Endothelial cell of umbilical vein (primary cell): ENCODE measurements at regions not wholly inside any gene's neighbourhood (a gene's known extent, or its start where the extent isn't known, plus 50 kb on each side); places are given as distances from the start of the nearest gene placed in this dataset.

Experiments used
- BruUV-seq: library from RNA; stranded (reverse); fragments of 400-500 nt; replicated peaks from 2 replicates; lab custom pipeline; 2021; lab: Mats Ljungman, UMichigan
- CTCF ChIA-PET: fragments of 300-600, 350-600 bp; sonication (Branson Sonifier 250); formaldehyde crosslinking; loops from one replicate; lab custom pipeline; 2021; ENCODE audit warnings: antibody characterized with exemption, inconsistent platforms; lab: Charles Lee
- POLR2A ChIA-PET: fragments of 300-600, 350-600 bp; sonication (Branson Sonifier 250); formaldehyde crosslinking; loops from one replicate; lab custom pipeline; 2021; ENCODE audit warnings: antibody characterized with exemption, inconsistent platforms; lab: Charles Lee
- DNase-seq: peaks from one replicate; pipeline ENCODE4 v3.0.0-alpha.2; 2011; ENCODE audit warnings: low read depth, low spot score
- FAIRE-seq: peaks from 2 replicates; lab custom pipeline; 2011; peaks lifted over from hg19 to GRCh38; lab: Jason Lieb, UNC
- H2AFZ ChIP-seq: 2 replicates; pipeline ENCODE4 v1.6.0; 2012; ENCODE audit warnings: low read depth, low read length, control low read depth, inconsistent platforms
- H3K27ac ChIP-seq: 2 replicates; pipeline ENCODE4 v1.5.1; 2011; ENCODE audit warnings: low read depth, mild to moderate bottlenecking, control low read depth, low read length, moderate library complexity; ENCODE audit not compliant: insufficient read depth
- H3K27me3 ChIP-seq, 2 experiments: 2 replicates each; pipeline versions ENCODE4 v1.6.0 to v1.6.1; 2011; ENCODE audit warnings: low read length in 2 of 2, mixed read lengths in 1 of 2; ENCODE audit not compliant: control insufficient read depth in 2 of 2, insufficient read depth in 2 of 2
- H3K36me3 ChIP-seq, 2 experiments: 2 replicates in 1 of 2; 3 replicates in 1 of 2; pipeline ENCODE4 v1.5.1; 2011; ENCODE audit warnings: low read length in 2 of 2, mild to moderate bottlenecking in 1 of 2, moderate library complexity in 1 of 2; ENCODE audit not compliant: control insufficient read depth in 2 of 2, insufficient read depth in 2 of 2; ENCODE audit errors: extremely low read depth in 1 of 2
- H3K4me1 ChIP-seq: 3 replicates; pipeline ENCODE4 v1.5.1; 2011; ENCODE audit warnings: mild to moderate bottlenecking, low read length; ENCODE audit not compliant: control insufficient read depth, insufficient read depth; ENCODE audit errors: extremely low read depth
- H3K4me2 ChIP-seq: 2 replicates; pipeline ENCODE4 v1.6.1; 2011; ENCODE audit warnings: low read length, control low read depth, mixed read lengths; ENCODE audit not compliant: insufficient read depth
- H3K4me3 ChIP-seq, 3 experiments: fragments of 200-600 bp in 1 of 3; sonication (generic), shearing (Covaris generic) in 1 of 3; replicated peaks in 1 of 3; 2 replicates each; pipeline ENCODE4 v1.5.1; 2011 to 2016; ENCODE audit warnings: control low read depth in 3 of 3, low read length in 3 of 3, mild to moderate bottlenecking in 2 of 3, inconsistent platforms in 1 of 3, low read depth in 1 of 3, moderate library complexity in 1 of 3; ENCODE audit not compliant: insufficient read depth in 1 of 3
- H3K79me2 ChIP-seq: 2 replicates; pipeline ENCODE4 v1.6.0; 2012; ENCODE audit warnings: low read length, inconsistent platforms; ENCODE audit not compliant: control insufficient read depth, insufficient read depth
- H3K9ac ChIP-seq: replicated peaks from 2 replicates; pipeline ENCODE3; 2011; ENCODE audit warnings: low read length, control low read depth; ENCODE audit not compliant: insufficient read depth; ENCODE audit errors: extremely low read depth
- H3K9me1 ChIP-seq: replicated peaks from 3 replicates; pipeline ENCODE4 v1.6.0; 2011; ENCODE audit warnings: mild to moderate bottlenecking, low read length; ENCODE audit not compliant: control insufficient read depth, insufficient read depth; ENCODE audit errors: extremely low read depth
- H3K9me3 ChIP-seq: replicated peaks from 2 replicates; pipeline ENCODE4 v1.5.1; 2012; ENCODE audit warnings: low read length, inconsistent platforms; ENCODE audit not compliant: control insufficient read depth, insufficient read depth
- H4K20me1 ChIP-seq: replicated peaks from 2 replicates; pipeline ENCODE3; 2011; ENCODE audit warnings: mild to moderate bottlenecking, low read length; ENCODE audit not compliant: control insufficient read depth, insufficient read depth; ENCODE audit errors: extremely low read depth
- EZH2 ChIP-seq: IDR thresholded peaks from 2 replicates; pipeline ENCODE4 v1.6.1; 2012; ENCODE audit warnings: borderline replicate concordance, low read depth, mild to moderate bottlenecking, moderate library complexity, low read length, inconsistent platforms; ENCODE audit not compliant: severe bottlenecking
- FOS ChIP-seq: IDR thresholded peaks from 2 replicates; pipeline ENCODE4 v1.6.1; 2011; ENCODE audit warnings: mild to moderate bottlenecking, low read length, moderate library complexity, borderline replicate concordance; ENCODE audit not compliant: insufficient read depth
- GATA2 ChIP-seq: IDR thresholded peaks from 2 replicates; pipeline ENCODE4 v1.7.0; 2011; ENCODE audit warnings: low read depth, mild to moderate bottlenecking, moderate library complexity, mixed read lengths, low read length; ENCODE audit not compliant: insufficient read length, insufficient read depth
- JUN ChIP-seq: IDR thresholded peaks from 2 replicates; pipeline ENCODE4 v1.6.1; 2011; ENCODE audit warnings: borderline replicate concordance, low read depth; ENCODE audit not compliant: insufficient read length, insufficient read depth
- MYC ChIP-seq: IDR thresholded peaks from one replicate; pipeline ENCODE4 v1.6.1; 2011; ENCODE audit warnings: mild to moderate bottlenecking, low read depth, low read length
- POLR2A ChIP-seq: IDR thresholded peaks from 2 replicates; pipeline ENCODE4 v1.6.1; 2012; ENCODE audit warnings: low read depth, mild to moderate bottlenecking, control low read depth, low read length
- POLR2AphosphoS5 ChIP-seq: IDR thresholded peaks from 2 replicates; pipeline ENCODE4 v1.6.1; 2012; ENCODE audit warnings: low read depth, mild to moderate bottlenecking, control low read depth, low read length, moderate library complexity; ENCODE audit not compliant: insufficient read depth
- dilution Hi-C: fragments of 300-500 bp; cut with MboI; formaldehyde crosslinking; loops from one replicate; pipeline ENCODE4 v1.15.0; 2019; ENCODE audit warnings: low sequenced_read_pairs; ENCODE audit not compliant: extremely low pct_ligation_motif_present
- intact Hi-C: fragments of 100-400 bp; cut with micrococcal nuclease; formaldehyde crosslinking; loops from one replicate; pipeline ENCODE4 v1.10.0; 2022
- TF ChIP-seq, protein P1 (sequence below): IDR thresholded peaks from 2 replicates; pipeline ENCODE4 v1.6.1; 2011; ENCODE audit not compliant: insufficient read depth, insufficient read length
- TF ChIP-seq, protein P2 (sequence below), 2 donors: IDR thresholded peaks; 1 replicate in 1 of 2; 2 replicates in 1 of 2; pipeline ENCODE4 v1.5.1; 2011; ENCODE audit warnings: low read length in 2 of 2, mild to moderate bottlenecking in 2 of 2, moderate library complexity in 2 of 2, control low read depth in 1 of 2, inconsistent platforms in 1 of 2, low read depth in 1 of 2; ENCODE audit not compliant: insufficient read depth in 1 of 2; ENCODE audit errors: extremely low read depth in 1 of 2

DNA sequence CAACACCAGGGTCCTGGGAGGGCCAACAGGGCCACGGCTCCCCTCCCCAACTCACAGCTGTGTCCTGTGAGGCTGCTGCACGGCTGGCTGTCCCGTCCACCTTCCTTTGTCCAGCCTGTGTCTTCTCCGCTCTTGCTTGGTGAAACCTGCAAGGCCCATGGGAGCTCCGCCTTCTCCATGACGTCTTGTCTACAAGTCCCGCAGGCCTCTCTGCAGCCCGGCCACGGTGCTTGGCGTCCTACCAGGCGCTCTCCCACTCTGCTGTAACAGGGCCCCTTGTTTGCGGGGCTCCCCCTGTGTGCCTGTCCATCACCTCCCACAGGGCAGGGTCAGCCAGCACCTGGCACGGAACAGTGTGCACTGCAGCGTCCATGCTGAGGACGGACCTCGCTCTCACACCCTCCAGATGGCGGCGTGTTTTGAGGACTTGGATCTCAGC lies 866.8 kb downstream of the TBC1D22A start:
- H3K4me2 ChIP-seq: no peak overlapping the region
- intact Hi-C loops (no loop called here), dilution Hi-C loops (no loop called here)
- no peak overlapping the region for H2AFZ ChIP-seq
- no peaks in the 10 kb centered on the region for H3K4me1 ChIP-seq
- DNase-seq: no peak
- H4K20me1 ChIP-seq: no peaks in the 10 kb centered on the region
- POLR2A ChIA-PET: no interaction called here
- no peaks in the 10 kb centered on the region for H3K79me2 ChIP-seq
- H3K27ac ChIP-seq: no peak overlapping the region
- H3K27me3 ChIP-seq: no peaks in the 10 kb centered on the region
- no peak overlapping the region for H3K9ac ChIP-seq
- CTCF ChIA-PET: no interaction called here
- H3K36me3 ChIP-seq: no peaks in the 10 kb centered on the region
- no peak for FAIRE-seq
- peaks cover 7% of the 10 kb centered on the region for H3K9me3 ChIP-seq
- TF ChIP-seq, protein P1, sequence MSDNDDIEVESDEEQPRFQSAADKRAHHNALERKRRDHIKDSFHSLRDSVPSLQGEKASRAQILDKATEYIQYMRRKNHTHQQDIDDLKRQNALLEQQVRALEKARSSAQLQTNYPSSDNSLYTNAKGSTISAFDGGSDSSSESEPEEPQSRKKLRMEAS: no peak
- TF ChIP-seq POLR2AphosphoS5 (no peak), MYC (no peak), GATA2 (no peak), EZH2 (no peak), JUN (no peak), POLR2A (no peak), FOS (no peak)
- TF ChIP-seq, protein P2, sequence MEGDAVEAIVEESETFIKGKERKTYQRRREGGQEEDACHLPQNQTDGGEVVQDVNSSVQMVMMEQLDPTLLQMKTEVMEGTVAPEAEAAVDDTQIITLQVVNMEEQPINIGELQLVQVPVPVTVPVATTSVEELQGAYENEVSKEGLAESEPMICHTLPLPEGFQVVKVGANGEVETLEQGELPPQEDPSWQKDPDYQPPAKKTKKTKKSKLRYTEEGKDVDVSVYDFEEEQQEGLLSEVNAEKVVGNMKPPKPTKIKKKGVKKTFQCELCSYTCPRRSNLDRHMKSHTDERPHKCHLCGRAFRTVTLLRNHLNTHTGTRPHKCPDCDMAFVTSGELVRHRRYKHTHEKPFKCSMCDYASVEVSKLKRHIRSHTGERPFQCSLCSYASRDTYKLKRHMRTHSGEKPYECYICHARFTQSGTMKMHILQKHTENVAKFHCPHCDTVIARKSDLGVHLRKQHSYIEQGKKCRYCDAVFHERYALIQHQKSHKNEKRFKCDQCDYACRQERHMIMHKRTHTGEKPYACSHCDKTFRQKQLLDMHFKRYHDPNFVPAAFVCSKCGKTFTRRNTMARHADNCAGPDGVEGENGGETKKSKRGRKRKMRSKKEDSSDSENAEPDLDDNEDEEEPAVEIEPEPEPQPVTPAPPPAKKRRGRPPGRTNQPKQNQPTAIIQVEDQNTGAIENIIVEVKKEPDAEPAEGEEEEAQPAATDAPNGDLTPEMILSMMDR (IDR thresholded peaks at IDR 0.05; ENCODE audit: extremely low read depth in 1 of 2, insufficient read depth in 1 of 2, low read depth in 1 of 2, low read length in 2 of 2): no peak
- H3K4me3 ChIP-seq: no peak overlapping the region
- H3K9me1 ChIP-seq: no peaks in the 10 kb centered on the region
- BruUV-seq: no TSS peak
